ENCODE measurements at regions not wholly inside any gene's neighbourhood (a gene's known extent, or its start where the extent isn't known, plus 50 kb on each side); places are given as distances from the start of the nearest gene placed in this dataset.

- TF ChIP-seq GATA2 (IDR thresholded peaks at IDR 0.05; ENCODE audit: low read depth, low read length) (no peak), GATA3 (IDR thresholded peaks at IDR 0.05; ENCODE audit: low read depth, low read length) (no peak)
These were observed 100.9 kb upstream of the MON1B start for GRCh38 chr16:77090062-77090461.

DNA sequence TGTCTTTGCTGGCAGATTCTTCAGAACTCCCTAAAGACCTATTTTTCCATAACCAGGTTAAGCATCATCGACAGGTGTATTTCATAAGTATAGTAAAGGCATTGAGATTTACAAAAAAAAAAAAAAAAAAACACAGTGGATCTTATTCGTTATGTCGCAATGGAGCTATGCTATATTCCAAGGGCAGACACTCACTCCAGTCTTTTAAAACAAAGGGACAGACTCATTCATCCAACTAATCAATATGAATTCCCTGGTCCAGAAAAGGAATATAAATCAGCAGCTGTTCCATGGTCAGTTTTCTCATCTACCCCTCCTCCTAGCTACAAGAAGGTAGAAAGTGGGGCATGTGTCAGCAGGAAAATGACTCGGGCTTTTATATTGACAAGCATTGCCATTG is 97.7 kb upstream of the MON1B start:
- TF ChIP-seq GATA3 (IDR thresholded peaks at IDR 0.05; ENCODE audit: low read depth, low read length), result no peak
- TF ChIP-seq GATA2 (IDR thresholded peaks at IDR 0.05; ENCODE audit: low read depth, low read length), result no peak

DNA sequence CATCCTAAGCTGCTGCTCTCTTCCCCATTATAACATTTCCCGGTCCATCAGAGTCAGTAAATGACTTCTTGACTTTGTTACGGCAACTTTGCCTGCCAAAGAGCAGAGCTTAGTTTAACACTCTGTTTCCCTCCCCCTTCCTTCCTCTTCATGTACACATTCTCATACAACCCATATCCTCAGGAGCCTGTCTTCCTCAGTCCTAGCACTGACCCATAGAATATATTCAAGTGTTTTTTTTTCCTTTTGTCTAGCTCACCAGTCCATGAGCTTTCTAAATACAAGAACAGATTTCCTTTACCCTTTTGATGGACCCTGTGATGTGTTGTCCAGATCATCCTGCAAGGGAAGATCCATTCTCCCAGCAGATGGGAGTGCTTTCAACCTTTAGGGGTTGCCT is 97.0 kb upstream of the MON1B start:
- no peak for TF ChIP-seq GATA3 (IDR thresholded peaks at IDR 0.05; ENCODE audit: low read depth, low read length)
- no peak for TF ChIP-seq GATA2 (IDR thresholded peaks at IDR 0.05; ENCODE audit: low read depth, low read length)

- no peak for TF ChIP-seq GATA2 (IDR thresholded peaks at IDR 0.05; ENCODE audit: low read depth, low read length)
- TF ChIP-seq GATA3 (IDR thresholded peaks at IDR 0.05; ENCODE audit: low read depth, low read length), result no peak
These were observed 79.9 kb upstream of the MON1B start for GRCh38 chr16:77111056-77111565.

DNA sequence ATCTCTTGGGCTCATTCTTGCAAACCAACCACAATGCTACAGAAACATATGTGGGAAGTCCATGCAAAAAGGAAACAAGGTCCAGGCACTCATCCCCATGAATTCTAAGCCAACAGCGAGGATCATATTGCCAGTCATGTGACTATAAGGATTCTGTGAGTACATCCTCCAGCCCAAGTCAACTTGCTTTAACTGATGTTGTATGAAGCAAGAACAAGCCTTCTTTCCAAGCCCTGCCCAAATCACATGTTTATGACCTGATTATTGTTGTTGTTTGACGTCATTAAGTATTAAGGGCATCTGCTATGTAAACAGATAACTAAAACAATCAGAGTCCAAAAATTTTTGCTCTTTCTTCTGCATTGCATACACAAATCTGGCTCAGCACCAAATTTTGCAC is 78.2 kb upstream of the MON1B start:
- TF ChIP-seq GATA2 (IDR thresholded peaks at IDR 0.05; ENCODE audit: low read depth, low read length), result no peak
- TF ChIP-seq GATA3 (IDR thresholded peaks at IDR 0.05; ENCODE audit: low read depth, low read length), result no peak

DNA sequence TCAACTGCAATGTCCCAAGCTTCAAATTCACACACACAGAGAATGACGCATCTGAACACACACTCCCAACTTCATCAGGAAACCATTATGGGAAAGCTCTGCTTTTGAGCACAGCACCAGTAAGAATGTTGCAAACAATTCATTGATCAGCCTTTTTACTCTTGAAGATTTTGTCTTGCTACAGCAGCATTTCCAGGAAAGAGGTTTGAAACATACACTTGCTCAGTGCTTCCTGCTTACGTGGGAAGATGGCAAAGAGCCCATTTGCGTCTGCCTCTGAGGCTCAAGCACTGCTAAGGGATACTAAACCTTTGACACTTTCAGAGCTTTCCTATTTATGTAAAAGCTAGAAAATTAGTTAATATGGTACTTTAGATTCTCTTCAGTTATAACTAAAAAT is 77.2 kb upstream of the MON1B start:
- TF ChIP-seq GATA3 (IDR thresholded peaks at IDR 0.05; ENCODE audit: low read depth, low read length), result no peak
- no peak for TF ChIP-seq GATA2 (IDR thresholded peaks at IDR 0.05; ENCODE audit: low read depth, low read length)

- TF ChIP-seq GATA3 (IDR thresholded peaks at IDR 0.05; ENCODE audit: low read depth, low read length) (no peak), GATA2 (IDR thresholded peaks at IDR 0.05; ENCODE audit: low read depth, low read length) (no peak)
These were observed 74.1 kb upstream of the MON1B start for GRCh38 chr16:77116856-77117255.

DNA sequence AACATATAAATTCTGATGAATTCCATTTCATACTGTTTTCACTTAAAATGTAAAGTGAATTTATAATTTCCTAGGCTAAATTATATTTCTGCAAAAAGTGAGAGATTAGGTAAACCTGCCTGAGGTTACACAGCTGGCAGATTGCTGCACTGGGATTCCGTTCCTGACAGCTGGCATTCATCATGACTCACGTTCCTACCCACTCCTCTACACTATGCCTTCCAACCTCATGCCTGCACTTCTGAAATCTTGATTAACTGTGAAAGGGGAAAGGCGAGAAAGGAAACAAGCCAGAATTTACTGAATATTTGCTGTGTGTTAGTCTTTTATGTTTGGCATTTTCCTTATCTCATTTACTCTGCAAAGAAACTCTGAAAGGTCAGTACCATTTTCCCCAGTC is 73.3 kb upstream of the MON1B start:
- TF ChIP-seq GATA3 (IDR thresholded peaks at IDR 0.05; ENCODE audit: low read depth, low read length) (no peak), GATA2 (IDR thresholded peaks at IDR 0.05; ENCODE audit: low read depth, low read length) (no peak; the same call in 1 of the 2 replicates)

DNA sequence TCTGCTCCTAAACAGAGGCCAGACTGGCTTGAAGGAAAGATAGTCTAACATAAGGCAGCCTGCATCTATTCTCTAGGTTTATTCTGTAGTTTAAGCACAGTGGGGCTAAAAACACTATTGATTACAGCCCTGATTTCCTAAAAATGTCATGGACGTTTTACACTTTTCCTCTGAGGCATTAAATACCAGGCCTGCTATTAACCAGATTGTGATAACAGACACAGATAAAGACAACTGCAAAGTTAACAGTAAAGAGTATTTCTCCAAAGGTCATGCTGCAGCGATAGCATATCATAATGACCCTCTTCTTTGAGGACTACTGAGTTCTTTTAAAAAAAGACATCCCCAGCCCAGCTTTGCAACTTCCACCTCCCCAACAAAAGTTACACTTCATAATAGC is 59.6 kb upstream of the MON1B start:
- peak; percentile 38; the same call in 1 of the 2 replicates for TF ChIP-seq GATA3 (IDR thresholded peaks at IDR 0.05; ENCODE audit: low read depth, low read length)
- TF ChIP-seq GATA2 (IDR thresholded peaks at IDR 0.05; ENCODE audit: low read depth, low read length), result no peak; the same call in 1 of the 2 replicates

DNA sequence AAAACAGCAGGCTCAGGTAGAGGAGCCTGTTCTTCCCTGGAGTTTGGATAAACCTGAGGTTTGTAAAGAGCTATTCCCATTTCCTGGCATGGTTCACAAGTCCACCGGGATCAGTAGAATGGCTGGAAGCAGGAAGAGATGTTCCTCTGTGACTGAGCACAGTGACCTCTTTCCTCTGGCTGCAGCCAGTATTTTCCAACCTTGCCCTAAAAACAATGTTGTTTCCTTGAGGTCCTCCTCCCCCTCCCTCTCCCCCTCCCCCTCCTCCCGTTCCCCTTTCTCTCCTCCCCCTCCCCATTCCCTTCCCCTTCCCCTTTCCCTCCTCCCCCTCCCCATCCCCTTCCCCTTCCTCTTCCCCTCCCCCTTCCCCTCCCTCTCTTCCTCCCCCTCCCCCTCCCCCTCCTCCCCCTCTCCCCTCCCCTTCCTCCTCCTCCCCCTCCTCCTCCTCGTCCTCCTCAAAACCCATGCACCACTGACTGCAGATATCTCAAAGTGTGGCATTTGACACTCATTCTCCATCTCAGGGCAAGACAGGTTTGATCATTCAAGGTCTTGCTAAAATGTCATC is 58.9 kb upstream of the MON1B start:
- TF ChIP-seq GATA3 (IDR thresholded peaks at IDR 0.05; ENCODE audit: low read depth, low read length) (no peak), GATA2 (IDR thresholded peaks at IDR 0.05; ENCODE audit: low read depth, low read length) (no peak)

GRCh38 chr16:77133706-77134105 is 57.3 kb upstream of the MON1B start:
- TF ChIP-seq GATA2 (IDR thresholded peaks at IDR 0.05; ENCODE audit: low read depth, low read length) (no peak), GATA3 (IDR thresholded peaks at IDR 0.05; ENCODE audit: low read depth, low read length) (no peak)

DNA sequence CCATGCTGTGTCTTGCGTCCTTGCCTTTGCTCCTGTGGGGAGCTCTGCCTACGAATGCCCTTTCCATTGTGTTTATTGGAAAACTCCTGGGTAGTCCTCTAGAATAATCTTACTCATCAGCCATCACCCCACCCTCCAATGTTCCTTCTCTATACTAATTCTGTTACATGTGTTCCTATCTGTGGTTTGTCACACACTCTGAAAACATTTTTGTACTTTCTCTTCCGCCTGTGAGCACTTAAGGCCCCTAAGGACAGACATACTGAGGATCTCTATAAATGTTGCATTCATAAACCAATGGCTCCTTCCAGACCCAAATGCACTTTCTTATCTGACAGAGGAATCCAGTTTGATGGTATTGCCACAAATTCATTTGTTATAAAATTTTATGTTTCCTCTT is 53.9 kb upstream of the MON1B start:
- TF ChIP-seq GATA3 (IDR thresholded peaks at IDR 0.05; ENCODE audit: low read depth, low read length) (no peak), GATA2 (IDR thresholded peaks at IDR 0.05; ENCODE audit: low read depth, low read length) (no peak)
